OCI-LY7 (cell line): ENCODE measurements at regions not wholly inside any gene's neighbourhood (a gene's known extent, or its start where the extent isn't known, plus 50 kb on each side); places are given as distances from the start of the nearest gene placed in this dataset.

Source experiments
- BruUV-seq: library from RNA; stranded (reverse); fragments of 400-500 nt; replicated peaks from 2 replicates; lab custom pipeline; 2021; lab: Mats Ljungman, UMichigan
- CTCF ChIA-PET: fragments of 300-600 bp; sonication (Branson Sonifier 250); formaldehyde crosslinking; loops from one replicate; lab custom pipeline; 2022; ENCODE audit warnings: antibody characterized with exemption; ENCODE audit not compliant: unreplicated experiment; lab: Charles Lee
- POLR2A ChIA-PET: fragments of 300-600 bp; sonication (Branson Sonifier 250); formaldehyde crosslinking; loops from one replicate; lab custom pipeline; 2022; ENCODE audit warnings: antibody characterized with exemption; lab: Charles Lee
- DNase-seq: peaks from one replicate; pipeline ENCODE4 v3.0.0-alpha.2; 2015; ENCODE audit warnings: low spot score
- H2AFZ ChIP-seq: fragments of 200-600 bp; sonication (generic), shearing (Covaris generic); 2 replicates; pipeline ENCODE4 v1.6.1; 2014; ENCODE audit warnings: mild to moderate bottlenecking, antibody characterized with exemption, low read length, moderate library complexity
- H3K27ac ChIP-seq: fragments of 200-600 bp; sonication (generic); 2 replicates; pipeline ENCODE4 v1.5.1; 2014; ENCODE audit warnings: mixed run types, low read depth, mild to moderate bottlenecking, moderate library complexity, low read length, inconsistent platforms; ENCODE audit not compliant: poor library complexity, severe bottlenecking
- H3K36me3 ChIP-seq: fragments of 200-600 bp; sonication (generic); 2 replicates; pipeline ENCODE4 v1.6.1; 2014; ENCODE audit warnings: mild to moderate bottlenecking, antibody characterized with exemption, low read length, moderate library complexity, mixed read lengths; ENCODE audit not compliant: insufficient read depth
- H3K4me1 ChIP-seq: fragments of 200-600 bp; sonication (generic); 2 replicates; pipeline ENCODE4 v1.5.1; 2014; ENCODE audit warnings: mild to moderate bottlenecking, low read length; ENCODE audit not compliant: insufficient read depth, poor library complexity, severe bottlenecking
- H3K4me2 ChIP-seq: fragments of 200-600 bp; sonication (generic); 2 replicates; pipeline ENCODE4 v1.6.1; 2014; ENCODE audit warnings: mild to moderate bottlenecking, low read length
- H3K4me3 ChIP-seq: fragments of 200-600 bp; sonication (generic); 2 replicates; pipeline ENCODE4 v1.5.1; 2014; ENCODE audit warnings: mild to moderate bottlenecking, low read depth, low read length; ENCODE audit not compliant: poor library complexity, severe bottlenecking
- H3K79me2 ChIP-seq: fragments of 200-600 bp; sonication (generic); 2 replicates; pipeline ENCODE4 v1.6.1; 2016; ENCODE audit warnings: low read depth, mild to moderate bottlenecking, low read length, moderate library complexity, mixed read lengths; ENCODE audit not compliant: insufficient read depth
- H3K9me2 ChIP-seq: fragments of 200-600 bp; sonication (generic); 2 replicates; pipeline ENCODE4 v1.6.1; 2016; ENCODE audit warnings: mild to moderate bottlenecking, low read length, mixed read lengths; ENCODE audit not compliant: insufficient read depth
- H3K9me3 ChIP-seq: fragments of 200-600 bp; sonication (generic); 2 replicates; pipeline ENCODE4 v1.6.1; 2014; ENCODE audit warnings: mild to moderate bottlenecking, mixed run types, low read length, mixed read lengths
- H4K20me1 ChIP-seq: fragments of 200-600 bp; sonication (generic); 2 replicates; pipeline ENCODE4 v1.6.1; 2014; ENCODE audit warnings: mild to moderate bottlenecking, antibody characterized with exemption, low read length, moderate library complexity, mixed read lengths; ENCODE audit not compliant: insufficient read depth
- CTCF ChIP-seq: fragments of 200-600 bp; sonication (generic); conservative IDR thresholded peaks from 2 replicates; pipeline ENCODE4 v1.5.1; 2014; ENCODE audit warnings: mild to moderate bottlenecking, antibody characterized with exemption, low read length, moderate library complexity, mixed read lengths
- EZH2phosphoT487 ChIP-seq: fragments of 200-600 bp; sonication (generic); IDR thresholded peaks from 2 replicates; pipeline ENCODE4 v1.6.1; 2018; ENCODE audit warnings: low read depth, borderline replicate concordance, mild to moderate bottlenecking, mixed run types, antibody characterized with exemption, low read length, moderate library complexity, mixed read lengths
- intact Hi-C: fragments of 100-400 bp; cut with micrococcal nuclease; formaldehyde crosslinking; loops from one replicate; pipeline ENCODE4 v1.10.0; 2022; ENCODE audit not compliant: unreplicated experiment

GRCh38 chr11:70544774-70545609, 146.7 kb downstream of the CTTN start:
- no peaks in the 10 kb centered on the region for H4K20me1 ChIP-seq
- H3K79me2 ChIP-seq, result no peaks in the 10 kb centered on the region
- no peaks in the 10 kb centered on the region for H3K36me3 ChIP-seq
- H3K9me2 ChIP-seq, result no peaks in the 10 kb centered on the region
- ChIA-PET CTCF (no interaction called here), POLR2A (interaction anchor here (0.6 to 0.7 kb wide), 2 partner anchors 16 to 52 kb away, joined by 3 to 5 read pairs; no protein-coding TSS in a partner anchor)
- no peak overlapping the region for H2AFZ ChIP-seq
- TF ChIP-seq EZH2phosphoT487 (no peak), CTCF (no peak)
- H3K9me3 ChIP-seq, result no peaks in the 10 kb centered on the region
- intact Hi-C loops, result no loop called here
- H3K4me3 ChIP-seq, result no peak overlapping the region
- no TSS peak for BruUV-seq
- no peak overlapping the region for H3K4me2 ChIP-seq
- no peaks in the 10 kb centered on the region for H3K4me1 ChIP-seq
- DNase-seq, result no peak
- no peak overlapping the region for H3K27ac ChIP-seq

- DNase-seq, result no peak
- H3K4me1 ChIP-seq, result no peaks in the 10 kb centered on the region
- no peak overlapping the region for H2AFZ ChIP-seq
- H3K9me3 ChIP-seq, result no peaks in the 10 kb centered on the region
- H4K20me1 ChIP-seq, result no peaks in the 10 kb centered on the region
- H3K36me3 ChIP-seq, result no peaks in the 10 kb centered on the region
- TF ChIP-seq CTCF (no peak), EZH2phosphoT487 (no peak)
- no peak overlapping the region for H3K27ac ChIP-seq
- H3K79me2 ChIP-seq, result no peaks in the 10 kb centered on the region
- H3K4me3 ChIP-seq, result no peak overlapping the region
- POLR2A ChIA-PET, result interaction anchor here (0.7 kb wide), 1 partner anchor 52 kb away, joined by 5 read pairs; no protein-coding TSS in a partner anchor
- intact Hi-C loops, result no loop called here
- no peaks in the 10 kb centered on the region for H3K9me2 ChIP-seq
- CTCF ChIA-PET, result no interaction called here
- BruUV-seq, result no TSS peak
- no peak overlapping the region for H3K4me2 ChIP-seq
Observed at GRCh38 chr11:70545610-70545912, 147.2 kb downstream of the CTTN start.
